Heart right ventricle (tissue), 16 donors: ENCODE measurements at regions not wholly inside any gene's neighbourhood (a gene's known extent, or its start where the extent isn't known, plus 50 kb on each side); places are given as distances from the start of the nearest gene placed in this dataset.

ENCODE experiments used
- ATAC-seq, 8 donors: fragments of 200-7000 bp; cut with Tn5 transposase; one replicate each; pipeline ENCODE4 v1.9.1; 2020; ENCODE audit warnings: mild to moderate bottlenecking in 8 of 8, moderate library complexity in 8 of 8, moderate number of reproducible peaks in 1 of 8
- DNase-seq, 2 donors: peaks; one replicate each; pipeline ENCODE4 v3.0.0-alpha.2; 2020
- H3K27ac ChIP-seq, 10 donors: fragments of 200-600 bp; sonication (generic) in 2 of 10; one replicate each; pipeline versions ENCODE4 v1.5.0 to v1.8.0; 2020 to 2022; ENCODE audit warnings: mild to moderate bottlenecking in 3 of 10
- H3K27me3 ChIP-seq, 7 donors: fragments of 200-600 bp; one replicate each; pipeline ENCODE4 v1.8.0; 2021 to 2022; ENCODE audit warnings: mild to moderate bottlenecking in 2 of 7
- H3K36me3 ChIP-seq, 9 donors: fragments of 200-600 bp; sonication (generic) in 1 of 9; one replicate each; pipeline versions ENCODE4 v1.5.0 to v1.8.0; 2020 to 2022; ENCODE audit warnings: mild to moderate bottlenecking in 2 of 9
- H3K4me1 ChIP-seq, 9 donors: fragments of 200-600 bp; sonication (generic) in 1 of 9; one replicate each; pipeline versions ENCODE4 v1.5.0 to v1.8.0; 2020 to 2022; ENCODE audit warnings: mild to moderate bottlenecking in 4 of 9
- H3K4me3 ChIP-seq, 10 donors: fragments of 200-600 bp; sonication (generic) in 2 of 10; one replicate each; pipeline versions ENCODE4 v1.5.0 to v1.8.0; 2020 to 2022; ENCODE audit warnings: mild to moderate bottlenecking in 7 of 10, moderate library complexity in 2 of 10
- H3K9me3 ChIP-seq, 11 donors: fragments of 200-600 bp in 10 of 11; sonication (generic) in 2 of 11; one replicate each; pipeline versions ENCODE4 v1.5.0 to v1.8.0; 2013 to 2022; ENCODE audit warnings: mild to moderate bottlenecking in 2 of 11, control low read depth in 1 of 11, moderate library complexity in 1 of 11
- CTCF ChIP-seq, 9 donors: fragments of 200-600 bp; sonication (generic) in 2 of 9; IDR thresholded peaks; one replicate each; pipeline versions ENCODE4 v1.5.0 to v1.8.0; 2021 to 2022; ENCODE audit warnings: antibody characterized with exemption in 9 of 9, mild to moderate bottlenecking in 5 of 9, moderate library complexity in 1 of 9
- WGBS, 2 donors: extraction: QIAGEN DNeasy Blood & Tissue Kit; methylation state at CpG; one replicate each; pipeline ENCODE4 v1.1.7; 2013; ENCODE audit warnings: inconsistent platforms in 1 of 2; 5-methylcytosine and 5-hydroxymethylcytosine counted together
- intact Hi-C, 10 donors: fragments of 100-400 bp; cut with DNase I; formaldehyde crosslinking; loops; one replicate each; pipeline versions ENCODE4 v1.11.1 to v1.14.2; 2022
- donor health status: Arrhythmogenic right ventricular cardiomyopathy.
- donor health status: ischemic (EF 13 %, LVEDD 7.1; RV severe dilation, severe dysfunction).
- donor health status: healthy with polysubstance abuse.
- donor health status: DM: no; HTN: yes; CAD: no.
- donor health status: DM: no; HTN: no; CAD: no.
- donor health status: ischemic (EF 25% LVEDD 6.9; RV normal size, moderate dysfunction).
- donor health status: ischemic (EF 25% LVEDD 5.7; RV mildly dilated, moderate dysfunction).
- donor health status: healthy.
- donor health status: DM: yes; HTN: yes; CAD: no.
- donor health status: Ischemic cardiomyopathy.
- donor health status: ischemic (EF 35%, LVEDD 5.7; RV mildly dilated, moderate dysfunction).
- donor health status: nonischemic (EF 11% LVEDD 7.7; RV severe dilation, severe dysfunction).
- donor health status: DM: yes; HTN: yes; CAD: no.
- donor health status: PGD.
- donor health status: ischemic (EF 29% LVEDD 5.4; RV normal size, mild dysfunction).
- donor health status: nonischemic (EF 23%, LVEDD 6.1; RV moderate dilation, normal function).

GRCh38 chrX:87078231-87078630, 439.4 kb upstream of the KLHL4 start:
- no peaks in the 10 kb centered on the region for H3K9me3 ChIP-seq
- H3K27me3 ChIP-seq, result no peaks in the 10 kb centered on the region
- no peak overlapping the region for H3K27ac ChIP-seq
- intact Hi-C loops, result no loop called here
- no peaks in the 10 kb centered on the region for H3K4me1 ChIP-seq
- no peak overlapping the region for H3K4me3 ChIP-seq
- no peak for ATAC-seq
- no peak for TF ChIP-seq CTCF (IDR thresholded peaks at IDR 0.05)
- no peaks in the 10 kb centered on the region for H3K36me3 ChIP-seq
- WGBS, 2 donors, result 83 to 88% methylated on average over 5 of the region's 5 CpGs
- DNase-seq, result no peak

- Histone ChIP-seq H3K27me3 (no peaks in the 10 kb centered on the region), H3K36me3 (no peaks in the 10 kb centered on the region), H3K4me3 (no peak overlapping the region), H3K4me1 (no peaks in the 10 kb centered on the region), H3K9me3 (peaks cover 0 to 3% (median 0%) of the 10 kb centered on the region in 11 donors), H3K27ac (no peak overlapping the region)
- DNase-seq (no peak), ATAC-seq (no peak)
- intact Hi-C loops, result no loop called here
- WGBS, 2 donors, result 69 to 78% methylated on average over 3 of the region's 3 CpGs
- TF ChIP-seq CTCF (IDR thresholded peaks at IDR 0.05), result no peak
Observed at GRCh38 chrX:87098477-87098876, 419.1 kb upstream of the KLHL4 start.

- ATAC-seq, result no peak
- intact Hi-C loops, result no loop called here
- Histone ChIP-seq H3K27me3 (no peaks in the 10 kb centered on the region), H3K4me3 (no peak overlapping the region), H3K27ac (no peak overlapping the region), H3K9me3 (peaks cover 0 to 4% (median 0%) of the 10 kb centered on the region in 11 donors), H3K36me3 (no peaks in the 10 kb centered on the region), H3K4me1 (no peaks in the 10 kb centered on the region)
- DNase-seq, result no peak
- no peak for TF ChIP-seq CTCF (IDR thresholded peaks at IDR 0.05)
- 70 to 76% methylated on average over 1 of the region's 1 CpG for WGBS, 2 donors
Observed at GRCh38 chrX:87105131-87105530, 412.5 kb upstream of the KLHL4 start.

- no peaks in the 10 kb centered on the region for H3K36me3 ChIP-seq
- no peak for ATAC-seq
- DNase-seq, result no peak
- TF ChIP-seq CTCF (IDR thresholded peaks at IDR 0.05), result no peak
- no peaks in the 10 kb centered on the region for H3K27me3 ChIP-seq
- intact Hi-C loops, result no loop called here
- no peak overlapping the region for H3K27ac ChIP-seq
- WGBS, 2 donors, result 50 to 85% methylated on average over 2 of the region's 2 CpGs
- no peak overlapping the region for H3K4me3 ChIP-seq
- H3K9me3 ChIP-seq, result peaks cover 0 to 19% (median 0%) of the 10 kb centered on the region in 11 donors
- H3K4me1 ChIP-seq, result no peaks in the 10 kb centered on the region
Observed at GRCh38 chrX:87110142-87110541, 407.5 kb upstream of the KLHL4 start.
